Breast epithelium (tissue), 3 donors: ENCODE measurements at regions not wholly inside any gene's neighbourhood (a gene's known extent, or its start where the extent isn't known, plus 50 kb on each side); places are given as distances from the start of the nearest gene placed in this dataset.

ENCODE experiments used
- POLR2A ChIP-seq: fragments of 450-650 bp; IDR thresholded peaks from one replicate; pipeline ENCODE4 v1.6.1; 2016; ENCODE audit warnings: antibody characterized with exemption, mild to moderate bottlenecking, moderate library complexity
- TF ChIP-seq, protein P1 (sequence below), 3 donors: fragments of 450-650 bp; IDR thresholded peaks; one replicate each; pipeline ENCODE4 v1.5.1; 2016 to 2017; ENCODE audit warnings: antibody characterized with exemption in 3 of 3, mild to moderate bottlenecking in 3 of 3, moderate library complexity in 3 of 3

DNA sequence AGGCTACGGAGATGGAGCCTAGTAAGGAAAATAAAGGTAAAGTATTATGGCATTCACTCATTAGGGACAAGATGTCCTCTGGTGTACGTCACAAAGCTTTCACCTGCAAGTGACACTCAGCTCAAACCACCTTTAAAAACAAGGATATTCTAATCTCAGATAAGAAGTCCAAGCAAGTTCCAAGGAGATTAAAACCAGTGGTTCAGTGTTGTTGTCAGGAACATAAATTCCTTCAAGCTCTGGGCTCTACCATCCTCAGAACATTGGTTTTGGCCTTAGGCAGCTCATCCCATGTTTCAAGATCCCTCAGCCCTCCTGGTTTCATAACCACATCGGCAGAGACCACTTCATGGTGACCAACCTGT, 116.5 kb downstream of the LY86 start:
- TF ChIP-seq, protein P1, sequence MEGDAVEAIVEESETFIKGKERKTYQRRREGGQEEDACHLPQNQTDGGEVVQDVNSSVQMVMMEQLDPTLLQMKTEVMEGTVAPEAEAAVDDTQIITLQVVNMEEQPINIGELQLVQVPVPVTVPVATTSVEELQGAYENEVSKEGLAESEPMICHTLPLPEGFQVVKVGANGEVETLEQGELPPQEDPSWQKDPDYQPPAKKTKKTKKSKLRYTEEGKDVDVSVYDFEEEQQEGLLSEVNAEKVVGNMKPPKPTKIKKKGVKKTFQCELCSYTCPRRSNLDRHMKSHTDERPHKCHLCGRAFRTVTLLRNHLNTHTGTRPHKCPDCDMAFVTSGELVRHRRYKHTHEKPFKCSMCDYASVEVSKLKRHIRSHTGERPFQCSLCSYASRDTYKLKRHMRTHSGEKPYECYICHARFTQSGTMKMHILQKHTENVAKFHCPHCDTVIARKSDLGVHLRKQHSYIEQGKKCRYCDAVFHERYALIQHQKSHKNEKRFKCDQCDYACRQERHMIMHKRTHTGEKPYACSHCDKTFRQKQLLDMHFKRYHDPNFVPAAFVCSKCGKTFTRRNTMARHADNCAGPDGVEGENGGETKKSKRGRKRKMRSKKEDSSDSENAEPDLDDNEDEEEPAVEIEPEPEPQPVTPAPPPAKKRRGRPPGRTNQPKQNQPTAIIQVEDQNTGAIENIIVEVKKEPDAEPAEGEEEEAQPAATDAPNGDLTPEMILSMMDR (IDR thresholded peaks at IDR 0.05), result no peak
- no peak for TF ChIP-seq POLR2A
